WTC11 (cell line): ENCODE measurements at regions not wholly inside any gene's neighbourhood (a gene's known extent, or its start where the extent isn't known, plus 50 kb on each side); places are given as distances from the start of the nearest gene placed in this dataset.

ENCODE experiments used
- ATAC-seq: fragments of 200-7000 bp; cut with Tn5 transposase; 2 replicates; pipeline ENCODE4 v1.10.0; 2021; ENCODE audit warnings: mild to moderate bottlenecking, moderate library complexity
- CTCF ChIA-PET: fragments of 300-600 bp; sonication (Branson Sonifier 250); formaldehyde crosslinking; loops from one replicate; lab custom pipeline; 2021; ENCODE audit warnings: antibody characterized with exemption; lab: Charles Lee
- POLR2A ChIA-PET: fragments of 350-600 bp; sonication (Branson Sonifier 250); formaldehyde crosslinking; loops from one replicate; lab custom pipeline; 2021; ENCODE audit warnings: antibody characterized with exemption; lab: Charles Lee
- DNase-seq: peaks from one replicate; pipeline ENCODE4 v3.0.0; 2021; ENCODE audit warnings: low spot score
- H3K27ac Mint-ChIP-seq: 2 replicates; pipeline ENCODE4 v1.8.0; 2021; ENCODE audit warnings: mixed read lengths
- H3K27me3 Mint-ChIP-seq: 2 replicates; pipeline ENCODE4 v1.8.0; 2021; ENCODE audit warnings: low read depth, mild to moderate bottlenecking, moderate library complexity, mixed read lengths
- H3K36me3 Mint-ChIP-seq: 2 replicates; pipeline ENCODE4 v1.8.0; 2021; ENCODE audit warnings: mixed read lengths
- H3K4me1 Mint-ChIP-seq: 2 replicates; pipeline ENCODE4 v1.8.0; 2022; ENCODE audit warnings: mixed read lengths
- H3K4me3 Mint-ChIP-seq: 2 replicates; pipeline ENCODE4 v1.8.0; 2021; ENCODE audit warnings: mild to moderate bottlenecking, moderate library complexity, mixed read lengths
- H3K9me3 Mint-ChIP-seq: 2 replicates; pipeline ENCODE4 v1.8.0; 2021; ENCODE audit warnings: mixed read lengths
- AR ChIP-seq: fragments of 250-450 bp; sonication (Bioruptor Pico); IDR thresholded peaks from 2 replicates; pipeline ENCODE4 v1.9.0; 2021; ENCODE audit warnings: mild to moderate bottlenecking
- ATF6 ChIP-seq: sonication (generic); formaldehyde crosslinking; IDR thresholded peaks from 2 replicates; pipeline ENCODE4 v1.8.1; 2023; ENCODE audit warnings: mild to moderate bottlenecking, missing genetic modification reagents
- CDX4 ChIP-seq: fragments of 250-450 bp; sonication (Bioruptor Pico); IDR thresholded peaks from 2 replicates; pipeline ENCODE4 v1.9.0; 2021; ENCODE audit warnings: moderate library complexity, mild to moderate bottlenecking, inconsistent platforms, borderline replicate concordance
- GTF2I ChIP-seq: fragments of 250-450 bp; sonication (Bioruptor Pico); conservative IDR thresholded peaks from 2 replicates; pipeline ENCODE4 v1.4.0; 2021; ENCODE audit warnings: mild to moderate bottlenecking
- MXD4 ChIP-seq: fragments of 250-450 bp; sonication (Bioruptor Pico); IDR thresholded peaks from 2 replicates; pipeline ENCODE4 v1.8.0; 2021; ENCODE audit warnings: mild to moderate bottlenecking, moderate library complexity, borderline replicate concordance
- NFATC4 ChIP-seq: fragments of 250-450 bp; sonication (Bioruptor Pico); IDR thresholded peaks from 2 replicates; pipeline ENCODE4 v1.9.0; 2021; ENCODE audit warnings: mild to moderate bottlenecking
- NR3C1 ChIP-seq: sonication (generic); formaldehyde crosslinking; conservative IDR thresholded peaks from 2 replicates; pipeline ENCODE4 v1.8.1; 2023; ENCODE audit warnings: low read depth, mild to moderate bottlenecking, missing genetic modification reagents
- PREB ChIP-seq: sonication (generic); formaldehyde crosslinking; IDR thresholded peaks from 2 replicates; pipeline ENCODE4 v1.8.1; 2022; ENCODE audit warnings: mild to moderate bottlenecking, missing genetic modification reagents, moderate library complexity, borderline replicate concordance
- PRRX2 ChIP-seq: fragments of 250-450 bp; sonication (Bioruptor Pico); IDR thresholded peaks from 2 replicates; pipeline ENCODE4 v1.8.0; 2021; ENCODE audit warnings: mild to moderate bottlenecking
- TEAD1 ChIP-seq: sonication (generic); formaldehyde crosslinking; IDR thresholded peaks from 2 replicates; pipeline ENCODE4 v1.8.0; 2022; ENCODE audit warnings: mild to moderate bottlenecking, missing genetic modification reagents
- ZBTB21 ChIP-seq: sonication (generic); formaldehyde crosslinking; IDR thresholded peaks from 2 replicates; pipeline ENCODE4 v1.8.1; 2023; ENCODE audit warnings: mild to moderate bottlenecking, missing genetic modification reagents, borderline replicate concordance
- ZNF138 ChIP-seq: sonication (generic); formaldehyde crosslinking; conservative IDR thresholded peaks from 2 replicates; pipeline ENCODE4 v1.8.1; 2022; ENCODE audit warnings: mild to moderate bottlenecking, moderate library complexity, missing genetic modification reagents
- ZNF263 ChIP-seq: sonication (generic); formaldehyde crosslinking; IDR thresholded peaks from 2 replicates; pipeline ENCODE4 v1.8.1; 2022; ENCODE audit warnings: low read depth, mild to moderate bottlenecking, moderate library complexity, missing genetic modification reagents
- ZNF281 ChIP-seq: sonication (generic); formaldehyde crosslinking; IDR thresholded peaks from 2 replicates; pipeline ENCODE4 v1.8.0; 2023; ENCODE audit warnings: mild to moderate bottlenecking, missing genetic modification reagents
- ZNF317 ChIP-seq: sonication (generic); formaldehyde crosslinking; IDR thresholded peaks from 2 replicates; pipeline ENCODE4 v1.8.1; 2023; ENCODE audit warnings: low read depth, mild to moderate bottlenecking, moderate library complexity, missing genetic modification reagents, borderline replicate concordance

- ChIA-PET CTCF (no interaction called here), POLR2A (no interaction called here)
- Mint-ChIP-seq H3K4me3 (no peak overlapping the region), H3K36me3 (peaks cover 17% of the 10 kb centered on the region), H3K9me3 (peaks cover 31% of the 10 kb centered on the region), H3K4me1 (no peaks in the 10 kb centered on the region), H3K27ac (no peak overlapping the region), H3K27me3 (no peaks in the 10 kb centered on the region)
- ATAC-seq (no peak), DNase-seq (no peak)
- no peak for TF ChIP-seq NR3C1 (CRISPR knock-in tag)
- no peak for TF ChIP-seq TEAD1 (CRISPR knock-in tag)
- no peak for TF ChIP-seq ZNF138
- TF ChIP-seq ZNF263, result no peak
- TF ChIP-seq GTF2I (CRISPR knock-in tag), result no peak
- no peak for TF ChIP-seq PREB (CRISPR knock-in tag)
- no peak for TF ChIP-seq CDX4 (CRISPR knock-in tag)
- TF ChIP-seq, all 79 proteins: peak for 0
These were observed 128.9 kb downstream of the ZIC1 start for GRCh38 chr3:147538034-147538433.

- Mint-ChIP-seq H3K36me3 (peaks cover 17% of the 10 kb centered on the region), H3K4me1 (no peaks in the 10 kb centered on the region), H3K4me3 (no peak overlapping the region), H3K9me3 (peaks cover 31% of the 10 kb centered on the region), H3K27ac (no peak overlapping the region)
- ATAC-seq (no peak), DNase-seq (no peak)
- CTCF ChIA-PET, result no interaction called here
- POLR2A ChIA-PET, result interaction anchor here (0.7 kb wide), 1 partner anchor 327 kb away, joined by 3 read pairs; no protein-coding TSS in a partner anchor
- no peak for TF ChIP-seq ZNF281 (CRISPR knock-in tag)
- TF ChIP-seq ZNF317 (CRISPR knock-in tag), result no peak
- TF ChIP-seq ZBTB21 (CRISPR knock-in tag), result no peak
- TF ChIP-seq GTF2I (CRISPR knock-in tag), result no peak
- no peak for TF ChIP-seq ATF6
- TF ChIP-seq AR (CRISPR knock-in tag), result no peak
- no peak for TF ChIP-seq NFATC4 (CRISPR knock-in tag)
- no peak for TF ChIP-seq PRRX2 (CRISPR knock-in tag)
- TF ChIP-seq MXD4 (CRISPR knock-in tag), result no peak
- TF ChIP-seq, all 79 proteins: peak for 0
- no peaks in the 10 kb centered on the region for H3K27me3 Mint-ChIP-seq
These were observed 131.8 kb downstream of the ZIC1 start for GRCh38 chr3:147540921-147541320.
